Sigmoid colon (tissue), 3 donors: ENCODE measurements at regions not wholly inside any gene's neighbourhood (a gene's known extent, or its start where the extent isn't known, plus 50 kb on each side); places are given as distances from the start of the nearest gene placed in this dataset.

ENCODE experiments used
- POLR2A ChIP-seq, 2 donors: fragments of 450-650 bp; IDR thresholded peaks; one replicate each; pipeline ENCODE4 v1.6.1; 2016; ENCODE audit warnings: antibody characterized with exemption in 2 of 2, mild to moderate bottlenecking in 2 of 2, moderate library complexity in 2 of 2
- TF ChIP-seq, protein P1 (sequence below), 4 experiments: fragments of 450-650 bp in 3 of 4; fragments of 200-600 bp in 1 of 4; IDR thresholded peaks; one replicate each; pipeline ENCODE4 v1.5.1; 2016 to 2019; ENCODE audit warnings: antibody characterized with exemption in 4 of 4, mild to moderate bottlenecking in 3 of 4, moderate library complexity in 2 of 4

DNA sequence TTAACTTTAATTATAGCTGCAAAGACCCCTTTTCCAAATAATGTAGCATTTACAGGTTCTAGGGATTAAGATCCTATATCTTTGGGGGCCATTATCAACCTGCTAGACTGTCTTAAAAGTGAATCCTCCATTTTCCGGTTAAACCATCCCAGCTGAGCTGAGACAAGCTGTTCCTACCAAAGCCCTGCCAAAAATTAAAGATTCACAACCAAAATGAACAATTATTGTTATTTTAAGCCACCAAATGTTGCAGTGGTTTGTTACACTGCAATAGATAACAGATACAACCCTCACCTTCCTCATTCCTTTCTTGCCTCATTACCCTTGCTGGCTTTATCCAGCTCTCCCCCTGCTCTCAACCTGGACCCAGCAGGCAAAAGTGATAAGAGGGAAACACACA is 343.4 kb downstream of the CDK5RAP2 start:
- TF ChIP-seq, protein P1, sequence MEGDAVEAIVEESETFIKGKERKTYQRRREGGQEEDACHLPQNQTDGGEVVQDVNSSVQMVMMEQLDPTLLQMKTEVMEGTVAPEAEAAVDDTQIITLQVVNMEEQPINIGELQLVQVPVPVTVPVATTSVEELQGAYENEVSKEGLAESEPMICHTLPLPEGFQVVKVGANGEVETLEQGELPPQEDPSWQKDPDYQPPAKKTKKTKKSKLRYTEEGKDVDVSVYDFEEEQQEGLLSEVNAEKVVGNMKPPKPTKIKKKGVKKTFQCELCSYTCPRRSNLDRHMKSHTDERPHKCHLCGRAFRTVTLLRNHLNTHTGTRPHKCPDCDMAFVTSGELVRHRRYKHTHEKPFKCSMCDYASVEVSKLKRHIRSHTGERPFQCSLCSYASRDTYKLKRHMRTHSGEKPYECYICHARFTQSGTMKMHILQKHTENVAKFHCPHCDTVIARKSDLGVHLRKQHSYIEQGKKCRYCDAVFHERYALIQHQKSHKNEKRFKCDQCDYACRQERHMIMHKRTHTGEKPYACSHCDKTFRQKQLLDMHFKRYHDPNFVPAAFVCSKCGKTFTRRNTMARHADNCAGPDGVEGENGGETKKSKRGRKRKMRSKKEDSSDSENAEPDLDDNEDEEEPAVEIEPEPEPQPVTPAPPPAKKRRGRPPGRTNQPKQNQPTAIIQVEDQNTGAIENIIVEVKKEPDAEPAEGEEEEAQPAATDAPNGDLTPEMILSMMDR (IDR thresholded peaks at IDR 0.05): no peak
- TF ChIP-seq POLR2A (IDR thresholded peaks at IDR 0.05): no peak
